ENCODE measurements at regions not wholly inside any gene's neighbourhood (a gene's known extent, or its start where the extent isn't known, plus 50 kb on each side); places are given as distances from the start of the nearest gene placed in this dataset.

GRCh38 chr7:145655666-145656065 is 460.9 kb upstream of the CNTNAP2 start:
- DNase-seq (ENCODE audit: low read depth, low spot score): no peak

- no peak for DNase-seq (ENCODE audit: low read depth, low spot score)
These were observed 471.5 kb upstream of the CNTNAP2 start for GRCh38 chr7:145645135-145645515.

- no peak for DNase-seq (ENCODE audit: low read depth, low spot score)
These were observed 472.0 kb upstream of the CNTNAP2 start for GRCh38 chr7:145644426-145645134.

GRCh38 chr7:145643981-145644380 is 472.6 kb upstream of the CNTNAP2 start:
- DNase-seq (ENCODE audit: low read depth, low spot score): no peak

GRCh38 chr7:145633513-145633912 is 483.1 kb upstream of the CNTNAP2 start:
- DNase-seq (ENCODE audit: low read depth, low spot score): no peak

GRCh38 chr7:145624618-145625017 is 492.0 kb upstream of the CNTNAP2 start:
- no peak for DNase-seq (ENCODE audit: low read depth, low spot score)

GRCh38 chr7:145605963-145606362 is 510.6 kb upstream of the CNTNAP2 start:
- DNase-seq (ENCODE audit: low read depth, low spot score): no peak

- DNase-seq (ENCODE audit: low read depth, low spot score): no peak
These were observed 517.2 kb upstream of the CNTNAP2 start for GRCh38 chr7:145599376-145599775.

GRCh38 chr7:145584401-145584800 is 532.2 kb upstream of the CNTNAP2 start:
- DNase-seq (ENCODE audit: low read depth, low spot score): no peak

GRCh38 chr7:145582742-145583303 is 533.8 kb upstream of the CNTNAP2 start:
- DNase-seq (ENCODE audit: low read depth, low spot score): no peak

GRCh38 chr7:145557805-145558204 is 558.8 kb upstream of the CNTNAP2 start:
- no peak for DNase-seq (ENCODE audit: low read depth, low spot score)

GRCh38 chr7:145543242-145543641 is 573.4 kb upstream of the CNTNAP2 start:
- no peak for DNase-seq (ENCODE audit: low read depth, low spot score)

- no peak for DNase-seq (ENCODE audit: low read depth, low spot score)
These were observed 576.7 kb upstream of the CNTNAP2 start for GRCh38 chr7:145539910-145540309.

GRCh38 chr7:145534301-145534700 is 582.3 kb upstream of the CNTNAP2 start:
- no peak for DNase-seq (ENCODE audit: low read depth, low spot score)

- DNase-seq (ENCODE audit: low read depth, low spot score): no peak
These were observed 596.3 kb upstream of the CNTNAP2 start for GRCh38 chr7:145520284-145520683.

GRCh38 chr7:145511004-145511403 is 605.6 kb upstream of the CNTNAP2 start:
- no peak for DNase-seq (ENCODE audit: low read depth, low spot score)

GRCh38 chr7:145497911-145498525 is 618.6 kb upstream of the CNTNAP2 start:
- no peak for DNase-seq (ENCODE audit: low read depth, low spot score)

GRCh38 chr7:145490356-145490755 is 626.2 kb upstream of the CNTNAP2 start:
- DNase-seq (ENCODE audit: low read depth, low spot score): no peak

GRCh38 chr7:145489609-145490008 is 627.0 kb upstream of the CNTNAP2 start:
- no peak for DNase-seq (ENCODE audit: low read depth, low spot score)

GRCh38 chr7:145488816-145489215 is 627.8 kb upstream of the CNTNAP2 start:
- DNase-seq (ENCODE audit: low read depth, low spot score): no peak

- no peak for DNase-seq (ENCODE audit: low read depth, low spot score)
These were observed 634.6 kb upstream of the CNTNAP2 start for GRCh38 chr7:145481985-145482384.

GRCh38 chr7:145478541-145478940 is 638.1 kb upstream of the CNTNAP2 start:
- DNase-seq (ENCODE audit: low read depth, low spot score): no peak

GRCh38 chr7:145474009-145474686 is 638.3 kb upstream of the TPK1 start:
- no peak for DNase-seq (ENCODE audit: low read depth, low spot score)

Data from ELF-1 (cell line).